ENCODE measurements at regions not wholly inside any gene's neighbourhood (a gene's known extent, or its start where the extent isn't known, plus 50 kb on each side); places are given as distances from the start of the nearest gene placed in this dataset.

- DNase-seq: no peak
Measured at GRCh38 chr2:59084326-59084725, 843.2 kb upstream of the FANCL start.

GRCh38 chr2:59083075-59083828, 842.1 kb upstream of the FANCL start:
- no peak for DNase-seq

- DNase-seq: no peak
Measured at GRCh38 chr2:59082657-59083056, 841.5 kb upstream of the FANCL start.

GRCh38 chr2:59080451-59081181, 839.5 kb upstream of the FANCL start:
- DNase-seq: no peak

GRCh38 chr2:59077981-59078531, 836.9 kb upstream of the FANCL start:
- DNase-seq: no peak

- DNase-seq: no peak
Measured at GRCh38 chr2:59077026-59077725, 836.1 kb upstream of the FANCL start.

GRCh38 chr2:59076079-59076619, 835.0 kb upstream of the FANCL start:
- DNase-seq: peak; percentile 26

GRCh38 chr2:59074071-59074470, 832.9 kb upstream of the FANCL start:
- no peak for DNase-seq

GRCh38 chr2:59073286-59073685, 832.2 kb upstream of the FANCL start:
- no peak for DNase-seq

GRCh38 chr2:59068255-59068654, 827.1 kb upstream of the FANCL start:
- no peak for DNase-seq

GRCh38 chr2:59066787-59067399, 825.8 kb upstream of the FANCL start:
- no peak for DNase-seq

GRCh38 chr2:59047373-59047995, 806.4 kb upstream of the FANCL start:
- no peak for DNase-seq

- DNase-seq: no peak
Measured at GRCh38 chr2:59046401-59047372, 805.6 kb upstream of the FANCL start.

GRCh38 chr2:59044736-59045135, 803.6 kb upstream of the FANCL start:
- no peak for DNase-seq

GRCh38 chr2:59041139-59041538, 800.0 kb upstream of the FANCL start:
- DNase-seq: no peak

GRCh38 chr2:59034837-59035236, 793.7 kb upstream of the FANCL start:
- DNase-seq: peak; percentile 24

GRCh38 chr2:59034106-59034505, 793.0 kb upstream of the FANCL start:
- DNase-seq: no peak

GRCh38 chr2:59033661-59034060, 792.5 kb upstream of the FANCL start:
- DNase-seq: no peak

- DNase-seq: no peak
Measured at GRCh38 chr2:59032499-59032898, 791.4 kb upstream of the FANCL start.

GRCh38 chr2:59029058-59029457, 787.9 kb upstream of the FANCL start:
- DNase-seq: no peak

- no peak for DNase-seq
Measured at GRCh38 chr2:59027320-59027719, 786.2 kb upstream of the FANCL start.
